Mesenchymal stem cell (in vitro differentiated cells and primary cell): ENCODE measurements at regions not wholly inside any gene's neighbourhood (a gene's known extent, or its start where the extent isn't known, plus 50 kb on each side); places are given as distances from the start of the nearest gene placed in this dataset.

Experiments
- DNase-seq: peaks from one replicate; pipeline ENCODE4 v3.0.0-alpha.2; 2013
- H2AFZ ChIP-seq: one replicate; pipeline ENCODE4 v1.6.1; 2013; ENCODE audit warnings: low read depth, mild to moderate bottlenecking, control low read depth, inconsistent platforms, low read length, moderate library complexity
- H2AK5ac ChIP-seq: 2 replicates; pipeline ENCODE4 v1.6.1; 2013; ENCODE audit warnings: low read length, moderate library complexity, mild to moderate bottlenecking, inconsistent platforms; ENCODE audit not compliant: severe bottlenecking
- H2BK120ac ChIP-seq: one replicate; pipeline ENCODE4 v1.6.1; 2013; ENCODE audit warnings: low read depth, mild to moderate bottlenecking, inconsistent platforms, low read length, moderate library complexity
- H2BK12ac ChIP-seq, 2 experiments: one replicate each; pipeline ENCODE4 v1.6.1; 2013; ENCODE audit warnings: inconsistent platforms in 2 of 2, low read length in 2 of 2, mild to moderate bottlenecking in 2 of 2, moderate library complexity in 2 of 2, control low read depth in 1 of 2
- H2BK15ac ChIP-seq: one replicate; pipeline ENCODE4 v1.6.1; 2013; ENCODE audit warnings: mild to moderate bottlenecking, low read depth, inconsistent platforms; ENCODE audit not compliant: poor library complexity, severe bottlenecking
- H2BK5ac ChIP-seq: 2 replicates; pipeline ENCODE4 v1.6.1; 2013; ENCODE audit warnings: low read depth, mild to moderate bottlenecking, low read length, control low read depth, inconsistent platforms; ENCODE audit not compliant: poor library complexity, severe bottlenecking
- H3K14ac ChIP-seq, 2 experiments: one replicate each; pipeline ENCODE4 v1.6.1; 2013; ENCODE audit warnings: inconsistent platforms in 2 of 2, low read length in 2 of 2, control low read depth in 1 of 2, mild to moderate bottlenecking in 1 of 2, moderate library complexity in 1 of 2
- H3K18ac ChIP-seq, 2 experiments: one replicate each; pipeline ENCODE4 v1.6.1; 2013; ENCODE audit warnings: inconsistent platforms in 2 of 2, low read length in 2 of 2, control low read depth in 1 of 2, low read depth in 1 of 2, mild to moderate bottlenecking in 1 of 2
- H3K23ac ChIP-seq, 2 experiments: one replicate each; pipeline ENCODE4 v1.6.1; 2013; ENCODE audit warnings: inconsistent platforms in 2 of 2, low read length in 2 of 2, mild to moderate bottlenecking in 2 of 2, moderate library complexity in 2 of 2, control low read depth in 1 of 2
- H3K27ac ChIP-seq: 2 replicates; pipeline ENCODE4 v1.5.1; 2013; ENCODE audit warnings: mild to moderate bottlenecking, moderate library complexity, low read length, control low read depth, inconsistent platforms; ENCODE audit not compliant: poor library complexity, severe bottlenecking
- H3K27me3 ChIP-seq, 2 experiments: 2 replicates each; pipeline versions ENCODE4 v1.6.1 to v1.7.0; 2013; ENCODE audit warnings: low read length in 2 of 2, mild to moderate bottlenecking in 2 of 2, moderate library complexity in 2 of 2, control low read depth in 1 of 2, inconsistent platforms in 1 of 2; ENCODE audit not compliant: control insufficient read depth in 1 of 2, insufficient read depth in 1 of 2
- H3K36me3 ChIP-seq, 2 experiments: 2 replicates each; pipeline versions ENCODE4 v1.6.1 to v1.7.0; 2013; ENCODE audit warnings: low read length in 2 of 2, control low read depth in 1 of 2, inconsistent platforms in 1 of 2, low read depth in 1 of 2, mild to moderate bottlenecking in 1 of 2; ENCODE audit not compliant: insufficient read depth in 2 of 2, control insufficient read depth in 1 of 2
- H3K4ac ChIP-seq, 2 experiments: one replicate each; pipeline ENCODE4 v1.6.1; 2013; ENCODE audit warnings: inconsistent platforms in 2 of 2, low read length in 2 of 2, mild to moderate bottlenecking in 2 of 2, moderate library complexity in 2 of 2, control low read depth in 1 of 2, low read depth in 1 of 2
- H3K4me1 ChIP-seq: 2 replicates; pipeline ENCODE4 v1.6.1; 2013; ENCODE audit warnings: low read depth, low read length, control low read depth; ENCODE audit not compliant: control insufficient read depth, insufficient read depth
- H3K4me2 ChIP-seq: 2 replicates; pipeline ENCODE4 v1.6.1; 2013; ENCODE audit warnings: low read length, mild to moderate bottlenecking, inconsistent platforms; ENCODE audit not compliant: poor library complexity, severe bottlenecking
- H3K4me3 ChIP-seq, 2 experiments: 2 replicates each; pipeline versions ENCODE4 v1.5.1 to v1.7.0; 2013; ENCODE audit warnings: low read length in 2 of 2, mild to moderate bottlenecking in 2 of 2, control low read depth in 1 of 2, low read depth in 1 of 2; ENCODE audit not compliant: insufficient read depth in 1 of 2
- H3K79me1 ChIP-seq: replicated peaks from 2 replicates; pipeline ENCODE4 v1.6.1; 2013; ENCODE audit warnings: mild to moderate bottlenecking, control low read depth, low read length, inconsistent platforms; ENCODE audit not compliant: poor library complexity, severe bottlenecking
- H3K9ac ChIP-seq: 2 replicates; pipeline ENCODE4 v1.7.0; 2013; ENCODE audit warnings: mild to moderate bottlenecking, low read length, moderate library complexity
- H3K9me3 ChIP-seq: 2 replicates; pipeline ENCODE4 v1.7.0; 2013; ENCODE audit warnings: mild to moderate bottlenecking, low read length; ENCODE audit not compliant: control insufficient read depth
- H4K8ac ChIP-seq: one replicate; pipeline ENCODE4 v1.6.1; 2013; ENCODE audit warnings: inconsistent platforms, mild to moderate bottlenecking, low read length, moderate library complexity
- H4K91ac ChIP-seq: one replicate; pipeline ENCODE4 v1.6.1; 2013; ENCODE audit warnings: mild to moderate bottlenecking, low read length, inconsistent platforms
- WGBS: methylation state at CpG from one replicate; pipeline ENCODE4 v1.1.7; 2013; ENCODE audit warnings: mixed read lengths; 5-methylcytosine and 5-hydroxymethylcytosine counted together

GRCh38 chr5:68778484-68778883 lies 315.3 kb upstream of the SLC30A5 start:
- H3K4me3 ChIP-seq: no peak overlapping the region
- no peak overlapping the region for H3K4me2 ChIP-seq
- no peak overlapping the region for H3K18ac ChIP-seq
- no peak overlapping the region for H2BK5ac ChIP-seq
- H3K9me3 ChIP-seq: peaks cover 3% of the 10 kb centered on the region
- H2BK12ac ChIP-seq: no peak overlapping the region
- H3K4me1 ChIP-seq: no peaks in the 10 kb centered on the region
- no peak overlapping the region for H4K8ac ChIP-seq
- no peaks in the 10 kb centered on the region for H3K27me3 ChIP-seq
- no peak overlapping the region for H2AK5ac ChIP-seq
- no peak overlapping the region for H3K14ac ChIP-seq
- H3K36me3 ChIP-seq: no peaks in the 10 kb centered on the region
- no peak overlapping the region for H3K23ac ChIP-seq
- no peak overlapping the region for H2BK15ac ChIP-seq
- H2AFZ ChIP-seq: no peak overlapping the region
- H3K4ac ChIP-seq: no peak overlapping the region
- H3K79me1 ChIP-seq: no peaks in the 10 kb centered on the region
- no peak overlapping the region for H4K91ac ChIP-seq
- no peak overlapping the region for H2BK120ac ChIP-seq
- DNase-seq: no peak
- H3K27ac ChIP-seq: no peak overlapping the region
- no peak overlapping the region for H3K9ac ChIP-seq

- no peak overlapping the region for H3K4me3 ChIP-seq
- no peak overlapping the region for H3K4ac ChIP-seq
- no peak overlapping the region for H2AFZ ChIP-seq
- no peaks in the 10 kb centered on the region for H3K4me1 ChIP-seq
- H3K23ac ChIP-seq: no peak overlapping the region
- H3K27ac ChIP-seq: no peak overlapping the region
- H3K79me1 ChIP-seq: no peaks in the 10 kb centered on the region
- no peak overlapping the region for H4K91ac ChIP-seq
- no peak overlapping the region for H3K4me2 ChIP-seq
- H3K9ac ChIP-seq: no peak overlapping the region
- H2BK120ac ChIP-seq: no peak overlapping the region
- no peak overlapping the region for H2BK12ac ChIP-seq
- no peak overlapping the region for H3K14ac ChIP-seq
- no peak for DNase-seq
- H3K9me3 ChIP-seq: peaks cover 12% of the 10 kb centered on the region
- H2BK5ac ChIP-seq: no peak overlapping the region
- no peaks in the 10 kb centered on the region for H3K36me3 ChIP-seq
- no peak overlapping the region for H3K18ac ChIP-seq
- no peak overlapping the region for H2AK5ac ChIP-seq
- 83% methylated on average over 1 of the region's 1 CpG for WGBS
- H4K8ac ChIP-seq: no peak overlapping the region
- H2BK15ac ChIP-seq: no peak overlapping the region
- H3K27me3 ChIP-seq: no peaks in the 10 kb centered on the region
These were observed 313.4 kb upstream of the SLC30A5 start for GRCh38 chr5:68780299-68780955.

- H3K14ac ChIP-seq: no peak overlapping the region
- WGBS: no CpG with 5 or more reads among the region's 1 CpG
- no peak overlapping the region for H2BK15ac ChIP-seq
- H3K23ac ChIP-seq: no peak overlapping the region
- no peak overlapping the region for H3K4ac ChIP-seq
- H3K27ac ChIP-seq: no peak overlapping the region
- H2AFZ ChIP-seq: no peak overlapping the region
- H3K4me2 ChIP-seq: no peak overlapping the region
- H2BK120ac ChIP-seq: no peak overlapping the region
- DNase-seq: no peak
- H4K91ac ChIP-seq: no peak overlapping the region
- H3K4me3 ChIP-seq: no peak overlapping the region
- no peak overlapping the region for H4K8ac ChIP-seq
- no peak overlapping the region for H2BK5ac ChIP-seq
- H3K36me3 ChIP-seq: no peaks in the 10 kb centered on the region
- H2BK12ac ChIP-seq: no peak overlapping the region
- H3K9me3 ChIP-seq: no peaks in the 10 kb centered on the region
- no peak overlapping the region for H3K9ac ChIP-seq
- H3K18ac ChIP-seq: no peak overlapping the region
- no peaks in the 10 kb centered on the region for H3K79me1 ChIP-seq
- H2AK5ac ChIP-seq: no peak overlapping the region
- no peaks in the 10 kb centered on the region for H3K4me1 ChIP-seq
- no peaks in the 10 kb centered on the region for H3K27me3 ChIP-seq
These were observed 300.7 kb upstream of the SLC30A5 start for GRCh38 chr5:68793074-68793473.

- H4K8ac ChIP-seq: no peak overlapping the region
- no peak overlapping the region for H2BK12ac ChIP-seq
- no peaks in the 10 kb centered on the region for H3K27me3 ChIP-seq
- H3K18ac ChIP-seq: no peak overlapping the region
- H3K4me1 ChIP-seq: no peaks in the 10 kb centered on the region
- H2AK5ac ChIP-seq: no peak overlapping the region
- DNase-seq: no peak
- H3K23ac ChIP-seq: no peak overlapping the region
- H2BK120ac ChIP-seq: no peak overlapping the region
- H3K9ac ChIP-seq: no peak overlapping the region
- WGBS: 84% methylated on average over 4 of the region's 4 CpGs
- no peak overlapping the region for H3K4me2 ChIP-seq
- no peak overlapping the region for H2BK5ac ChIP-seq
- H3K14ac ChIP-seq: no peak overlapping the region
- no peak overlapping the region for H3K4me3 ChIP-seq
- H4K91ac ChIP-seq: no peak overlapping the region
- H2BK15ac ChIP-seq: no peak overlapping the region
- no peaks in the 10 kb centered on the region for H3K79me1 ChIP-seq
- no peak overlapping the region for H3K4ac ChIP-seq
- no peaks in the 10 kb centered on the region for H3K36me3 ChIP-seq
- no peak overlapping the region for H2AFZ ChIP-seq
- no peaks in the 10 kb centered on the region for H3K9me3 ChIP-seq
- no peak overlapping the region for H3K27ac ChIP-seq
These were observed 299.8 kb upstream of the SLC30A5 start for GRCh38 chr5:68793993-68794392.
